ENCODE measurements at regions not wholly inside any gene's neighbourhood (a gene's known extent, or its start where the extent isn't known, plus 50 kb on each side); places are given as distances from the start of the nearest gene placed in this dataset.

DNA sequence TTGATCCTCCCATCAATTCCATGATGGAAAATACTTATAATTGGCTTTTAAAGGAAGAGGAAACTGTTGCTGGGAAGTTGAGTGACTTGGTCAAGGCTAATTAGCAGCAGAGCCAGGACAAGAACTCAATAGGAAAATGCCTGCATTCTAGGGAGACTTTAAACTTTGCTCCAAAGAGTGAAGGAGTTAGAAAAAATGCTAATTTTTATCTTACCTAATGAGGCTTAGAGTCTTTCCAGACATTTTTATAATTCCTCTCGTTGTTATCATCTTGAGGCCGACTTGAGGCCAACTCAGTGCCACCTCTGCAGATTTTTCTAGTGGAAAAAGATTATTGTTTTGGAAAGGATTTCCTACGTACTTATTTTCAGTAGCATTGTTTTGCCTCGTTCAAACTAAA is 344.6 kb downstream of the ETNK1 start:
- no peaks in the 10 kb centered on the region for H3K4me1 ChIP-seq (ENCODE audit: control insufficient read depth, insufficient read depth, low read length)
- no peaks in the 10 kb centered on the region for H3K36me3 ChIP-seq (ENCODE audit: control insufficient read depth in 2 of 2, insufficient read depth in 1 of 2, low read length in 2 of 2)
- H3K27ac ChIP-seq (ENCODE audit: extremely low read depth, low read depth, low read length) = no peak overlapping the region
- H3K4me3 ChIP-seq (ENCODE audit: low read depth, low read length) = no peak overlapping the region
- POLR2A ChIA-PET = no interaction called here
- no peak for TF ChIP-seq REPIN1 (tag by site-specific recombination; IDR thresholded peaks at IDR 0.05; ENCODE audit: low read depth)
- TF ChIP-seq TCF7L2 (IDR thresholded peaks at IDR 0.05; ENCODE audit: borderline replicate concordance, low read depth, low read length) = no peak
- no peak for TF ChIP-seq ZNF549 (tag by site-specific recombination; IDR thresholded peaks at IDR 0.05)
- CTCF ChIA-PET = interaction anchor here (0.5 kb wide), 1 partner anchor 346 kb away, joined by 3 read pairs; no protein-coding TSS in a partner anchor
- no peaks in the 10 kb centered on the region for H3K9me3 ChIP-seq (ENCODE audit: control insufficient read depth, insufficient read depth, low read depth, low read length)

DNA sequence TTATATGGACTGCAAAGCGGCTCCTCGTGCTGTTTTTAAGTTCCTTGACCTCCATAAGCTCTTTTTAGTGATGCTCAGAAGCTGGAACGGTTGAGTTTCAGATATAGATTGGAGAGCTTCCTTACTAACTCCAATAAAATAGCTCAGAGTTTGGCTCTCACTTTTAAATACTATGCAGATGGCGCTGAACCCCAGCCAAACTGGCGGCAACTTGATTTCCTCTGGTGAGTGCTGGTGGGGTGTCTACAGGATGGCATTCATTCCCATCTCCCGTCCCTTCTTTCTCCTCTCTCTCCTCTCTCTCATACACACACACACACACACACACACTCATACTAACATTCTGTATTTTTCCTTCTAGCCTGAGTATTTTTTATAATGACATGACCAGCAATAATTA is 346.3 kb downstream of the ETNK1 start:
- Histone ChIP-seq H3K4me3 (ENCODE audit: low read depth, low read length) (no peak overlapping the region), H3K36me3 (ENCODE audit: control insufficient read depth in 2 of 2, insufficient read depth in 1 of 2, low read length in 2 of 2) (no peaks in the 10 kb centered on the region), H3K27ac (ENCODE audit: extremely low read depth, low read depth, low read length) (no peak overlapping the region), H3K9me3 (ENCODE audit: control insufficient read depth, insufficient read depth, low read depth, low read length) (no peaks in the 10 kb centered on the region), H3K4me1 (ENCODE audit: control insufficient read depth, insufficient read depth, low read length) (no peaks in the 10 kb centered on the region)
- CTCF ChIA-PET = no interaction called here
- TF ChIP-seq, protein P1, sequence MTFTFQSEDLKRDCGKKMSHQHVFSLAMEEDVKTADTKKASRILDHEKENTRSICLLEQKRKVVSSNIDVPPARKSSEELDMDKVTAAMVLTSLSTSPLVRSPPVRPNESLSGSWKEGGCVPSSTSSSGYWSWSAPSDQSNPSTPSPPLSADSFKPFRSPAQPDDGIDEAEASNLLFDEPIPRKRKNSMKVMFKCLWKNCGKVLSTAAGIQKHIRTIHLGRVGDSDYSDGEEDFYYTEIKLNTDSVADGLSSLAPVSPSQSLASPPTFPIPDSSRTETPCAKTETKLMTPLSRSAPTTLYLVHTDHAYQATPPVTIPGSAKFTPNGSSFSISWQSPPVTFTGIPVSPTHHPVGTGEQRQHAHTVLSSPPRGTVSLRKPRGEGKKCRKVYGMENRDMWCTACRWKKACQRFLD (tag by site-specific recombination; IDR thresholded peaks at IDR 0.05) = no peak
- TF ChIP-seq ZBTB8A (tag by site-specific recombination; IDR thresholded peaks at IDR 0.05) = no peak
- TF ChIP-seq, protein P2, sequence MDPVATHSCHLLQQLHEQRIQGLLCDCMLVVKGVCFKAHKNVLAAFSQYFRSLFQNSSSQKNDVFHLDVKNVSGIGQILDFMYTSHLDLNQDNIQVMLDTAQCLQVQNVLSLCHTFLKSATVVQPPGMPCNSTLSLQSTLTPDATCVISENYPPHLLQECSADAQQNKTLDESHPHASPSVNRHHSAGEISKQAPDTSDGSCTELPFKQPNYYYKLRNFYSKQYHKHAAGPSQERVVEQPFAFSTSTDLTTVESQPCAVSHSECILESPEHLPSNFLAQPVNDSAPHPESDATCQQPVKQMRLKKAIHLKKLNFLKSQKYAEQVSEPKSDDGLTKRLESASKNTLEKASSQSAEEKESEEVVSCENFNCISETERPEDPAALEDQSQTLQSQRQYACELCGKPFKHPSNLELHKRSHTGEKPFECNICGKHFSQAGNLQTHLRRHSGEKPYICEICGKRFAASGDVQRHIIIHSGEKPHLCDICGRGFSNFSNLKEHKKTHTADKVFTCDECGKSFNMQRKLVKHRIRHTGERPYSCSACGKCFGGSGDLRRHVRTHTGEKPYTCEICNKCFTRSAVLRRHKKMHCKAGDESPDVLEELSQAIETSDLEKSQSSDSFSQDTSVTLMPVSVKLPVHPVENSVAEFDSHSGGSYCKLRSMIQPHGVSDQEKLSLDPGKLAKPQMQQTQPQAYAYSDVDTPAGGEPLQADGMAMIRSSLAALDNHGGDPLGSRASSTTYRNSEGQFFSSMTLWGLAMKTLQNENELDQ (tag by site-specific recombination; IDR thresholded peaks at IDR 0.05; ENCODE audit: low read depth) = no peak
- TF ChIP-seq ZNF514 (tag by site-specific recombination; IDR thresholded peaks at IDR 0.05) = no peak
- no peak for TF ChIP-seq ZNF558 (tag by site-specific recombination; IDR thresholded peaks at IDR 0.05)
- no peak for TF ChIP-seq ZNF184 (tag by site-specific recombination; IDR thresholded peaks at IDR 0.05)
- POLR2A ChIA-PET = no interaction called here

DNA sequence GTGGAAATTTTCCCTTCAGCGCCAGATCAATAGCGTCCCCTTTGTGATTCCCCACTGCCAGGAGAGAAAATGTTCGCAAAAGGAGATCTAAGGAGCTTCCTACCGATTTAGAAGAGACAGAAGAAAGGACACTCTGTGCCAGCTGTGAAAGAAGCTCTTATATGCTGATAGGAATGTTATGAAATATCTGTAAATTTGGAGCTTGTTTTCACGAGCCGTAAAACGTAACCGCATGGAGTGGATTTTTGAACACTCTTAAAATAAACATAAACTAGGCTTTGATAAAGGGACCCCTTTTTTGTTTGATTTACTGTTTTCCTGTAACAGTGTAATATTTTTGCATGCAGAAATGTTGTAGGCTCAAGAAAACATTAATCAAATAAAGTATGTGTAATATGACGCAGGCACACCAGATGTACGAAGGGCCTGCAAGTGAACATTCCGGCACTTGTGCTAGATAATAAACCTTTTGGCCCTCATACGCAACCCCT is 346.8 kb downstream of the ETNK1 start:
- ChIA-PET CTCF (no interaction called here), POLR2A (no interaction called here)
- Histone ChIP-seq H3K9me3 (ENCODE audit: control insufficient read depth, insufficient read depth, low read depth, low read length) (no peaks in the 10 kb centered on the region), H3K27ac (ENCODE audit: extremely low read depth, low read depth, low read length) (no peak overlapping the region), H3K36me3 (ENCODE audit: control insufficient read depth in 2 of 2, insufficient read depth in 1 of 2, low read length in 2 of 2) (no peaks in the 10 kb centered on the region), H3K4me1 (ENCODE audit: control insufficient read depth, insufficient read depth, low read length) (no peaks in the 10 kb centered on the region), H3K4me3 (ENCODE audit: low read depth, low read length) (no peak overlapping the region)
- TF ChIP-seq, protein P3, sequence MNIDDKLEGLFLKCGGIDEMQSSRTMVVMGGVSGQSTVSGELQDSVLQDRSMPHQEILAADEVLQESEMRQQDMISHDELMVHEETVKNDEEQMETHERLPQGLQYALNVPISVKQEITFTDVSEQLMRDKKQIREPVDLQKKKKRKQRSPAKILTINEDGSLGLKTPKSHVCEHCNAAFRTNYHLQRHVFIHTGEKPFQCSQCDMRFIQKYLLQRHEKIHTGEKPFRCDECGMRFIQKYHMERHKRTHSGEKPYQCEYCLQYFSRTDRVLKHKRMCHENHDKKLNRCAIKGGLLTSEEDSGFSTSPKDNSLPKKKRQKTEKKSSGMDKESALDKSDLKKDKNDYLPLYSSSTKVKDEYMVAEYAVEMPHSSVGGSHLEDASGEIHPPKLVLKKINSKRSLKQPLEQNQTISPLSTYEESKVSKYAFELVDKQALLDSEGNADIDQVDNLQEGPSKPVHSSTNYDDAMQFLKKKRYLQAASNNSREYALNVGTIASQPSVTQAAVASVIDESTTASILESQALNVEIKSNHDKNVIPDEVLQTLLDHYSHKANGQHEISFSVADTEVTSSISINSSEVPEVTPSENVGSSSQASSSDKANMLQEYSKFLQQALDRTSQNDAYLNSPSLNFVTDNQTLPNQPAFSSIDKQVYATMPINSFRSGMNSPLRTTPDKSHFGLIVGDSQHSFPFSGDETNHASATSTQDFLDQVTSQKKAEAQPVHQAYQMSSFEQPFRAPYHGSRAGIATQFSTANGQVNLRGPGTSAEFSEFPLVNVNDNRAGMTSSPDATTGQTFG (tag by site-specific recombination; IDR thresholded peaks at IDR 0.05; ENCODE audit: borderline replicate concordance) = no peak
- TF ChIP-seq KLF9 (tag by site-specific recombination; IDR thresholded peaks at IDR 0.05; ENCODE audit: low read depth) (no peak), ZNF596 (tag by site-specific recombination; IDR thresholded peaks at IDR 0.05) (no peak), ZNF521 (tag by site-specific recombination; IDR thresholded peaks at IDR 0.05) (no peak), ZFHX2 (tag by site-specific recombination; conservative IDR thresholded peaks at IDR 0.05) (no peak), ZNF548 (tag by site-specific recombination; IDR thresholded peaks at IDR 0.05) (no peak)
- TF ChIP-seq, protein P4, sequence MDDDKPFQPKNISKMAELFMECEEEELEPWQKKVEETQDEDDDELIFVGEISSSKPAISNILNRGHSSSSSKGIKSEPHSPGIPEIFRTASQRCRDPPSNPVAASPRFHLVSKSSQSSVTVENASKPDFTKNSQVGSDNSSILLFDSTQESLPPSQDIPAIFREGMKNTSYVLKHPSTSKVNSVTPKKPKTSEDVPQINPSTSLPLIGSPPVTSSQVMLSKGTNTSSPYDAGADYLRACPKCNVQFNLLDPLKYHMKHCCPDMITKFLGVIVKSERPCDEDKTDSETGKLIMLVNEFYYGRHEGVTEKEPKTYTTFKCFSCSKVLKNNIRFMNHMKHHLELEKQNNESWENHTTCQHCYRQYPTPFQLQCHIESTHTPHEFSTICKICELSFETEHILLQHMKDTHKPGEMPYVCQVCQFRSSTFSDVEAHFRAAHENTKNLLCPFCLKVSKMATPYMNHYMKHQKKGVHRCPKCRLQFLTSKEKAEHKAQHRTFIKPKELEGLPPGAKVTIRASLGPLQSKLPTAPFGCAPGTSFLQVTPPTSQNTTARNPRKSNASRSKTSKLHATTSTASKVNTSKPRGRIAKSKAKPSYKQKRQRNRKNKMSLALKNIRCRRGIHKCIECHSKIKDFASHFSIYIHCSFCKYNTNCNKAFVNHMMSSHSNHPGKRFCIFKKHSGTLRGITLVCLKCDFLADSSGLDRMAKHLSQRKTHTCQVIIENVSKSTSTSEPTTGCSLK (tag by site-specific recombination; IDR thresholded peaks at IDR 0.05) = no peak
- TF ChIP-seq, protein P2 (tag by site-specific recombination; IDR thresholded peaks at IDR 0.05; ENCODE audit: low read depth) = no peak
